Ishikawa (cell line): ENCODE measurements at regions not wholly inside any gene's neighbourhood (a gene's known extent, or its start where the extent isn't known, plus 50 kb on each side); places are given as distances from the start of the nearest gene placed in this dataset.

ENCODE experiments used
- CEBPB ChIP-seq: IDR thresholded peaks from 2 replicates; pipeline ENCODE4 v1.6.1; 2012
- CREB1 ChIP-seq: IDR thresholded peaks from 2 replicates; pipeline ENCODE4 v1.6.1; 2012; ENCODE audit warnings: low read depth
- EGR1 ChIP-seq: IDR thresholded peaks from 2 replicates; pipeline ENCODE4 v1.6.1; 2012
- EP300 ChIP-seq: IDR thresholded peaks from 2 replicates; pipeline ENCODE4 v1.6.1; 2012; ENCODE audit warnings: borderline replicate concordance
- FOXM1 ChIP-seq: IDR thresholded peaks from 2 replicates; pipeline ENCODE4 v1.6.1; 2012; ENCODE audit warnings: low read depth, borderline replicate concordance
- NFIC ChIP-seq: IDR thresholded peaks from 2 replicates; pipeline ENCODE4 v1.6.1; 2012
- RAD21 ChIP-seq: IDR thresholded peaks from 2 replicates; pipeline ENCODE4 v1.6.1; 2012; ENCODE audit warnings: low read depth
- TAF1 ChIP-seq: IDR thresholded peaks from 2 replicates; pipeline ENCODE4 v1.6.1; 2012; ENCODE audit warnings: low read depth, mild to moderate bottlenecking
- TCF12 ChIP-seq: IDR thresholded peaks from 2 replicates; pipeline ENCODE4 v1.6.1; 2012; ENCODE audit warnings: low read depth
- TEAD4 ChIP-seq: IDR thresholded peaks from 2 replicates; pipeline ENCODE4 v1.6.1; 2012
- YY1 ChIP-seq: IDR thresholded peaks from 2 replicates; pipeline ENCODE4 v1.6.1; 2012; ENCODE audit warnings: low read depth
- ZBTB7A ChIP-seq: IDR thresholded peaks from 2 replicates; pipeline ENCODE4 v1.6.1; 2012; ENCODE audit warnings: low read depth
- TF ChIP-seq, protein P1 (sequence below): IDR thresholded peaks from 2 replicates; pipeline ENCODE4 v1.6.1; 2012; ENCODE audit warnings: low read depth, mild to moderate bottlenecking
- TF ChIP-seq, protein P2 (sequence below): IDR thresholded peaks from 2 replicates; pipeline ENCODE4 v1.6.1; 2012
- TF ChIP-seq, protein P3 (sequence below): IDR thresholded peaks from 2 replicates; pipeline ENCODE4 v1.6.1; 2012

DNA sequence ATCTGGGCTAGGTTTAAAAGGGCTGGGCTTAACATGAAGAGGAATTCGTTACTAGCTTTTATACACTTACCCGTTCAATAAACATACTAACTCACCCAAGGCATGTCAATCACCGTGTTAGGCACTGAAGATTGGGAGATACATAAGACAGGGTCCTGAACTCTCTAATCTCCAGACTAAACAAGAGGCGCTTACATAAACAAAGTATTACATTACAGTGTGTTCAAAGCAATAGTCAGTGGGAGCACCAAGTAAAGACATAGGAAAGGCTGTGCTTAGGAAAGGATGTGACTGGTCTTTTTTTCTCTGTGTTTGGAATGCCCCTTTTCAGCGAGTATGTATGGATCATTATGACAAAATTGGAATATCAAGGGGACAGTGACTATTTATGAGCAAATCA is 203.6 kb upstream of the ADRA1B start:
- no peak for TF ChIP-seq NFIC
- TF ChIP-seq FOXM1 = no peak
- TF ChIP-seq TAF1 = no peak
- TF ChIP-seq, protein P1, sequence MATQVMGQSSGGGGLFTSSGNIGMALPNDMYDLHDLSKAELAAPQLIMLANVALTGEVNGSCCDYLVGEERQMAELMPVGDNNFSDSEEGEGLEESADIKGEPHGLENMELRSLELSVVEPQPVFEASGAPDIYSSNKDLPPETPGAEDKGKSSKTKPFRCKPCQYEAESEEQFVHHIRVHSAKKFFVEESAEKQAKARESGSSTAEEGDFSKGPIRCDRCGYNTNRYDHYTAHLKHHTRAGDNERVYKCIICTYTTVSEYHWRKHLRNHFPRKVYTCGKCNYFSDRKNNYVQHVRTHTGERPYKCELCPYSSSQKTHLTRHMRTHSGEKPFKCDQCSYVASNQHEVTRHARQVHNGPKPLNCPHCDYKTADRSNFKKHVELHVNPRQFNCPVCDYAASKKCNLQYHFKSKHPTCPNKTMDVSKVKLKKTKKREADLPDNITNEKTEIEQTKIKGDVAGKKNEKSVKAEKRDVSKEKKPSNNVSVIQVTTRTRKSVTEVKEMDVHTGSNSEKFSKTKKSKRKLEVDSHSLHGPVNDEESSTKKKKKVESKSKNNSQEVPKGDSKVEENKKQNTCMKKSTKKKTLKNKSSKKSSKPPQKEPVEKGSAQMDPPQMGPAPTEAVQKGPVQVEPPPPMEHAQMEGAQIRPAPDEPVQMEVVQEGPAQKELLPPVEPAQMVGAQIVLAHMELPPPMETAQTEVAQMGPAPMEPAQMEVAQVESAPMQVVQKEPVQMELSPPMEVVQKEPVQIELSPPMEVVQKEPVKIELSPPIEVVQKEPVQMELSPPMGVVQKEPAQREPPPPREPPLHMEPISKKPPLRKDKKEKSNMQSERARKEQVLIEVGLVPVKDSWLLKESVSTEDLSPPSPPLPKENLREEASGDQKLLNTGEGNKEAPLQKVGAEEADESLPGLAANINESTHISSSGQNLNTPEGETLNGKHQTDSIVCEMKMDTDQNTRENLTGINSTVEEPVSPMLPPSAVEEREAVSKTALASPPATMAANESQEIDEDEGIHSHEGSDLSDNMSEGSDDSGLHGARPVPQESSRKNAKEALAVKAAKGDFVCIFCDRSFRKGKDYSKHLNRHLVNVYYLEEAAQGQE = no peak
- TF ChIP-seq EGR1 = no peak
- no peak for TF ChIP-seq EP300
- no peak for TF ChIP-seq CREB1
- no peak for TF ChIP-seq TEAD4
- TF ChIP-seq TCF12 = no peak
- no peak for TF ChIP-seq CEBPB
- TF ChIP-seq, protein P2, sequence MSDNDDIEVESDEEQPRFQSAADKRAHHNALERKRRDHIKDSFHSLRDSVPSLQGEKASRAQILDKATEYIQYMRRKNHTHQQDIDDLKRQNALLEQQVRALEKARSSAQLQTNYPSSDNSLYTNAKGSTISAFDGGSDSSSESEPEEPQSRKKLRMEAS = no peak
- TF ChIP-seq YY1 = no peak
- no peak for TF ChIP-seq RAD21
- no peak for TF ChIP-seq ZBTB7A
- TF ChIP-seq, protein P3, sequence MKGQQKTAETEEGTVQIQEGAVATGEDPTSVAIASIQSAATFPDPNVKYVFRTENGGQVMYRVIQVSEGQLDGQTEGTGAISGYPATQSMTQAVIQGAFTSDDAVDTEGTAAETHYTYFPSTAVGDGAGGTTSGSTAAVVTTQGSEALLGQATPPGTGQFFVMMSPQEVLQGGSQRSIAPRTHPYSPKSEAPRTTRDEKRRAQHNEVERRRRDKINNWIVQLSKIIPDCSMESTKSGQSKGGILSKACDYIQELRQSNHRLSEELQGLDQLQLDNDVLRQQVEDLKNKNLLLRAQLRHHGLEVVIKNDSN = no peak

DNA sequence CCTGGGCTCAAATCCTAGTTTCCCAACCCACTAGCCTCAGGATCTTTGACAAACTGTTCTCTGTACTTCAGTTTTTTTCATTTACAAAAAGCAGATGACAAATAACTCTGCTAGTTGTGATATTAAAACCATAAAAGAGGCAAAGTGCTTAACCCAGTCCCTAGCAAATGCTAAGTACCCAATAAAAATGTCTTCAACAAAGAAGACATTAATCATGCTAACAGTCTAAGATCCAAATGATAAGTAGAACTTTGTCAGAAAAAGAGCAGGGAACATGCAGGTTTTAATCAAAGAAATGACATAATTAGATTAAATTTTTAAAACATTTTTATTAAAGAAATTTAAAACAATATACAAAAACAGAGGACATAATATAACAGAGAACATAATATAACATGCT is 203.0 kb upstream of the ADRA1B start:
- no peak for TF ChIP-seq TAF1
- TF ChIP-seq TCF12 = no peak
- TF ChIP-seq, protein P2 = no peak
- TF ChIP-seq CREB1 = no peak
- no peak for TF ChIP-seq NFIC
- TF ChIP-seq FOXM1 = no peak
- TF ChIP-seq EP300 = no peak
- TF ChIP-seq EGR1 = no peak
- TF ChIP-seq, protein P3 = no peak
- TF ChIP-seq TEAD4 = no peak
- TF ChIP-seq, protein P1 = no peak
- no peak for TF ChIP-seq RAD21
- TF ChIP-seq YY1 = no peak

DNA sequence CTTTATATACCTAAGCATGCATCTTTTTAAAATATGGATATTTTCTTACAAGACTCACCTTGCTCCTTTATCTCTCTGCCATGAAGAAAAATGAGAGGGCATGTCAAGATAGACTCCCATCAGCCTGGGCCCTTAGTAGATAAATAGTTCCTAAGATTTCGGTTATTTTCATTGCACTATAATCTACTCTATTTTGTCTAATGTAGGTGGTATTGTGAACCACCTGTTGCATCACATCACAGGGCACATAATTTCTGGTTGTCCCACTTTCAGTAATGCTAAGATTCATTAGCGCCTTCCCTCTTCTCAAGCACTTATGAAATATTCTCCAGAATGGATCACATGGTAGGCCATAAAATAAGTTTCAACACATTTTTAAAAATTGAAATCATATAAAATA is 202.5 kb upstream of the ADRA1B start:
- TF ChIP-seq, protein P1 = no peak
- TF ChIP-seq FOXM1 (no peak), YY1 (no peak), NFIC (no peak), CREB1 (no peak), TAF1 (no peak), EP300 (no peak), EGR1 (no peak), ZBTB7A (no peak)
- TF ChIP-seq, protein P2 = no peak
- TF ChIP-seq, protein P3 = no peak

DNA sequence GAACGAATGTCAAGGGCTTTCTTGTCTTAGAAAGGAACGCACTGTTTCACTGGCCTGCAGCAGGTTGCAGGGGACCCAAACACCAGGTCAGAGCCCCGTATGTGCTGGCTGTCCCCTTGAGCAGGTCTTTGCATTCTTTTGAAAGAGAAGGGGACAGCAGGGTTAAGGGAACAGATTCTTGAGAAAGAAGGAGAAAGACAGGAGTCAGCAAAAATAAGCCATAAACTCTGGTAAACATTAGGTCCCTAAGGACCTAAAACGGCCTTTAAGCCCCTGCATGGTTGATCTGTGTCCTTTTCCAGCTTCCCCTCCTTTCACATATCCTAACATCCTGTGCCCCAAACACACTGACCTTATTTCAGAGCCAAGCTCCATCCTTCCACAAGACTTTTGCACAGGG is 190.8 kb upstream of the ADRA1B start:
- no peak for TF ChIP-seq TCF12
- TF ChIP-seq, protein P1 = no peak
- no peak for TF ChIP-seq CREB1
- no peak for TF ChIP-seq NFIC
- no peak for TF ChIP-seq CEBPB
- no peak for TF ChIP-seq RAD21
- no peak for TF ChIP-seq EP300
- no peak for TF ChIP-seq ZBTB7A
- TF ChIP-seq, protein P3 = no peak
- TF ChIP-seq FOXM1 = no peak
- TF ChIP-seq, protein P2 = no peak
- TF ChIP-seq TAF1 = no peak
- no peak for TF ChIP-seq TEAD4
- no peak for TF ChIP-seq EGR1
- TF ChIP-seq YY1 = no peak
